Lower leg skin (tissue), 4 donors: ENCODE measurements at regions not wholly inside any gene's neighbourhood (a gene's known extent, or its start where the extent isn't known, plus 50 kb on each side); places are given as distances from the start of the nearest gene placed in this dataset.

Experiments
- DNase-seq, 2 donors: peaks; one replicate each; pipeline ENCODE4 v3.0.0-alpha.2; 2019; ENCODE audit warnings: low spot score in 2 of 2
- H3K4me3 ChIP-seq: fragments of 200-600 bp; sonication (generic); 2 replicates; pipeline ENCODE4 v1.5.1; 2017; ENCODE audit warnings: mild to moderate bottlenecking, low read depth; ENCODE audit not compliant: poor library complexity, severe bottlenecking
- POLR2A ChIP-seq, 2 donors: fragments of 450-650 bp; IDR thresholded peaks; one replicate each; pipeline ENCODE4 v1.6.1; 2016 to 2017; ENCODE audit warnings: antibody characterized with exemption in 2 of 2, mild to moderate bottlenecking in 1 of 2, moderate library complexity in 1 of 2
- WGBS, 2 donors: methylation state at CpG; one replicate each; pipeline ENCODE4 v1.1.5; 2018; 5-methylcytosine and 5-hydroxymethylcytosine counted together
- intact Hi-C: fragments of 100-400 bp; cut with DNase I; formaldehyde crosslinking; loops from one replicate; pipeline ENCODE4 v1.15.0; 2023; ENCODE audit warnings: low total_unique reads
- TF ChIP-seq, protein P1 (sequence below), 3 donors: fragments of 450-650 bp; IDR thresholded peaks; one replicate each; pipeline ENCODE4 v1.5.1; 2016; ENCODE audit warnings: antibody characterized with exemption in 3 of 3, mild to moderate bottlenecking in 3 of 3, moderate library complexity in 2 of 3

DNA sequence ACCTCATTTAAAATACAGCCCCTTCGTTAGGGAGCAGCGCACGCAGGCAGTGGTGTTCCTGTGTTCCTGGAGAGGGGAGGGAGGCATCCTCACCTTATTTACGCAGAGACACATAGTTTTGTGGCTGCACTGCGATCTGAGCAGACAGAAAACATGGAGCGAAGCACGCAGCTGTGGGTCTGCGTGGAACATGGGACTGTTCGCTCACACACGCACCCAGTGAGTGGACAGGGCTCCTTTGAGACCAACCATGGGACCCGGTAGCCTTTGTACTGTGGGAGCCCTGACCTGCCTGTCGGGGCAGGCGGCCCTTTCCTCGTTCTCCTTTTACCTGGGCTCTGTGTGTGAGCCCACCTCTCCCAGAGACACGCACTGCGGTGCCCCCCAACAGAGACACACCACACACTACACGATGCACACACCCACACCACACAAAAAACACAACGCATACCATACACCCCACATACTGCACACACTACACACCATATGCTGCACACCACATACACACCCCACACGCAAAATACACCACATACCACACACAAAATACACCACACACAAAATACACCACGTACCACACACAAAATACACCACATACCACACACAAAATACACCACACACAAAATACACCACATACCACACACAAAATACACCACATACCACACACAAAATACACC lies 1245.7 kb downstream of the BRD1 start:
- no peak overlapping the region for H3K4me3 ChIP-seq
- no peak for DNase-seq
- TF ChIP-seq POLR2A (IDR thresholded peaks at IDR 0.05), result no peak
- TF ChIP-seq, protein P1, sequence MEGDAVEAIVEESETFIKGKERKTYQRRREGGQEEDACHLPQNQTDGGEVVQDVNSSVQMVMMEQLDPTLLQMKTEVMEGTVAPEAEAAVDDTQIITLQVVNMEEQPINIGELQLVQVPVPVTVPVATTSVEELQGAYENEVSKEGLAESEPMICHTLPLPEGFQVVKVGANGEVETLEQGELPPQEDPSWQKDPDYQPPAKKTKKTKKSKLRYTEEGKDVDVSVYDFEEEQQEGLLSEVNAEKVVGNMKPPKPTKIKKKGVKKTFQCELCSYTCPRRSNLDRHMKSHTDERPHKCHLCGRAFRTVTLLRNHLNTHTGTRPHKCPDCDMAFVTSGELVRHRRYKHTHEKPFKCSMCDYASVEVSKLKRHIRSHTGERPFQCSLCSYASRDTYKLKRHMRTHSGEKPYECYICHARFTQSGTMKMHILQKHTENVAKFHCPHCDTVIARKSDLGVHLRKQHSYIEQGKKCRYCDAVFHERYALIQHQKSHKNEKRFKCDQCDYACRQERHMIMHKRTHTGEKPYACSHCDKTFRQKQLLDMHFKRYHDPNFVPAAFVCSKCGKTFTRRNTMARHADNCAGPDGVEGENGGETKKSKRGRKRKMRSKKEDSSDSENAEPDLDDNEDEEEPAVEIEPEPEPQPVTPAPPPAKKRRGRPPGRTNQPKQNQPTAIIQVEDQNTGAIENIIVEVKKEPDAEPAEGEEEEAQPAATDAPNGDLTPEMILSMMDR (IDR thresholded peaks at IDR 0.05), result no peak
- 70 to 74% methylated on average over 20 of the region's 20 CpGs for WGBS, 2 donors
- intact Hi-C loops, result no loop called here

DNA sequence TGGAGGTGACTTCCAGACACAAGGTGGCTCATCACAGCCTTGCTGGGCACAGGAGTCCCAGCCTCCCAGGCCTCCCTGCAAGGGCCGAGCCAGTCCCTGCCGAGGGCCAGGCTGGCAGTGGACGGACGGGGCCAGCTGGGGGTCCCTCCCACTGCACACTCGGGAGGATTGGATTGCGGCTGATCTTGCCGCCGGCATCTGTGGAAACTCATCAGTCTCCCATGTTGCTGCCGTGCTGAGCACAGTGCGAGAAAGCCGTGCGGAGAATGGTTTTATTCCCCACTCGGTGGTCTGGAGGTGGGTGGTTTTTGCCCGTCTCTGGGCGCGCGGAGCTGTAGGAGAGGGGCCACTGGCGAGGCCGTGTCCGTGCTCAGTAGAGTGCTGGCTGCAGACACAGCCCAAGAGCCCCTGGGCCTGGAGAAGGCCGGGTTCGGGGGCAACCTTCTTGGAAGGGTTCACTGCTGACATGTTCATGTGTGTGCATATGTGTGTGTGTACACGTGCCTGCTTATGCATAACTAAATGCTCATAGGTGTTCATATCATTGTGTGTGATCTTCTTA lies 1246.4 kb downstream of the BRD1 start:
- DNase-seq, result no peak
- no peak for TF ChIP-seq POLR2A (IDR thresholded peaks at IDR 0.05)
- TF ChIP-seq, protein P1 (IDR thresholded peaks at IDR 0.05), result no peak
- H3K4me3 ChIP-seq, result no peak overlapping the region
- 79 to 84% methylated on average over 16 to 23 of the region's 23 CpGs for WGBS, 2 donors
- intact Hi-C loops, result no loop called here

DNA sequence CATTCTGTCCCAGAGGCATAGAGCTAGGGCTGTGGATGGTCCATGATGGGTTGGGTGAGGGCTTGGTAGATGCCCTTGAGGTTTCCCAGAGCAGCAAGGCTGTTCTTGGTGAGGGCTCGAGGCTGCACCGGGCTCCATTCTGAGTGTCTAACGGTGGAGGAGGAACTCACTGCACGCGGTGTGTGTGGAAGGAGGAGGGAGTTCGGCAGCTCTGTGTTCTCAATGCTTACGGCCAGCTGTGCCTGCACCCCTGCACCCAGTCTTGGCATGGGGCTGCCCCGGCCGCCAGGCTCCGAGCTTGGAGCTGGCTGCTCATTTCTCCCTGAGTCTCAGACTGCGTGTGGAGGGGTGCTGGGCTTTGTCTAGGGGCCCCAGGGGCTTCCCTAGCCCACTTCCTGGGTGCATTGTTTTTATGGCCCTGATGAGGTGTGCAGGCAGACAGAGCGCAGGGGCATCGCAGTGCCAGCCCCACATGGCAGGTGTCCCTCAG lies 1247.1 kb downstream of the BRD1 start:
- 71 to 90% methylated on average over 8 to 11 of the region's 13 CpGs for WGBS, 2 donors
- H3K4me3 ChIP-seq, result no peak overlapping the region
- TF ChIP-seq, protein P1 (IDR thresholded peaks at IDR 0.05), result no peak
- TF ChIP-seq POLR2A (IDR thresholded peaks at IDR 0.05), result no peak
- intact Hi-C loops, result no loop called here
- no peak for DNase-seq

DNA sequence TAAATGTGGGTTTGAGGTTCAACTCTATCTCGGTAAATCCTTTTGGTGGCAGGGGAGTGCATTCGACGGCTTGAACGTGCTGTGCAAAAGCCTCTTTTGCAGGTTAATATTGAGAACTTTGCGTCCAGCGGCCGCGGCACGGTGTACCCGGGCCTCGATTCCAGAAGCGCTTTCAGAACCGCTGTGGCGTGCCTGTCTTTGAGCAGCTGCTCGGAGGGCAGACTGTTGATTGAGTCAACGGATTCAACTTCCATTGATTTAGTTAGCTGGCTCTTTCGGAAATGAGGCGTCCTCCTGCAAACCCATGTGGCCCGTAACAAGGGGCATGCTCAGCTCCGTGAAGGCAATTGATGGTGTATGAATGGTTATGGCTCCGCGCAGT lies 1247.8 kb downstream of the BRD1 start:
- TF ChIP-seq, protein P1 (IDR thresholded peaks at IDR 0.05), result no peak
- no peak for TF ChIP-seq POLR2A (IDR thresholded peaks at IDR 0.05)
- WGBS, 2 donors, result 86% methylated on average over 22 of the region's 22 CpGs
- intact Hi-C loops, result no loop called here
- no peak for DNase-seq
- no peak overlapping the region for H3K4me3 ChIP-seq

DNA sequence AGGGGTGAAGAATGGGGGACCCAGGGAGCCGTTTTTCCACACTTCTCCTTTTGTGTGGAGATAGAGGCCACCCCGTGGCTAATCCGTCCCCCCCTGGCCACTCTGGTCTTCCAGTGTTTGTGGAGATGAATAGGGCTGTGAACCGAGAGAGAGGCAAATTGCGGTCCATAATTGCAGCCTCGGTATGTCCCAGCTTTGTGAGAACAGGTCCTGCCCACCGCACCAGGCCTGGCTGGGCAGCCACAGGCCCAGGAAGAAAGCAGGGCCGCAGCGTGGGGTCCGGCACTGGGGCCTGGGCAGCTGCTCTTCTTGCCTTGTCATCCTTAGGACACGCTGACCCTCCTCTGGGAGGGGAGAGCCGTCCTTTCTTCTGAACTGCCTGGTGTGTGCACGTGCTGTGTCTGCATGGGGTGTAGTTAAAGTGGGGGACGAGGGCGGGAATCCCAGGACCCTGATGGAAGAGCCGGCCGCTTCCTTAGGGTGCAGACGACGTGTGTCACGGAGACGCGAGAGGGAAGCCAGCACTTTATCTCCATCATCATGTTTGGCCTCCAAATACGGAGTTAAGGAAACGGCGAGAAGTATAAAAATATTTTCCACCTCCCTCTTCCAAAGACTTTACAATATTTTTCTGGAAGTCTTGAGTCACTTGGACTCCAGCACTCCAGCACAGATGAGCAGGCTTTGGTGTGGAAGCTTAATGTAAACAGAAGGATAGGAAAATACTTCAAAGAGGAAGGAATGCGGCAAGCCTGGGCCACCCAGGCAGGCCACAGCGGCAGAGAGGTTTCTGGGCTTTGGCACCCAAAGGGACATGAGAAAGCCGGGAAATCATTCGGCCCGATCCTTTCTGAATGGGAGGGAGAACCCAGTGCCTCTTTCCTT lies 1248.4 kb downstream of the BRD1 start:
- intact Hi-C loops, result no loop called here

More for the DNA sequence above, 1248.4 kb downstream of the BRD1 start:
- TF ChIP-seq, protein P1 (IDR thresholded peaks at IDR 0.05), result no peak
- no peak for TF ChIP-seq POLR2A (IDR thresholded peaks at IDR 0.05)
- 65 to 71% methylated on average over 30 of the region's 30 CpGs for WGBS, 2 donors
- no peak for DNase-seq
- H3K4me3 ChIP-seq, result no peak overlapping the region
